ENCODE measurements at regions not wholly inside any gene's neighbourhood (a gene's known extent, or its start where the extent isn't known, plus 50 kb on each side); places are given as distances from the start of the nearest gene placed in this dataset.
"Not testable (repeated sequence)": the region's sequence is repeated elsewhere in the genome, so short reads cannot be mapped to it uniquely, and the experiment has no call there.

GRCh38 chr4:154907345-154908045 is 126.4 kb downstream of the RBM46 start:
- H3K27ac ChIP-seq; H3K36me3 ChIP-seq; H3K27me3 ChIP-seq; DNase-seq; H3K4me1 ChIP-seq; H3K9me3 ChIP-seq (replicated peaks); H3K4me3 ChIP-seq: not testable (repeated sequence)

DNA sequence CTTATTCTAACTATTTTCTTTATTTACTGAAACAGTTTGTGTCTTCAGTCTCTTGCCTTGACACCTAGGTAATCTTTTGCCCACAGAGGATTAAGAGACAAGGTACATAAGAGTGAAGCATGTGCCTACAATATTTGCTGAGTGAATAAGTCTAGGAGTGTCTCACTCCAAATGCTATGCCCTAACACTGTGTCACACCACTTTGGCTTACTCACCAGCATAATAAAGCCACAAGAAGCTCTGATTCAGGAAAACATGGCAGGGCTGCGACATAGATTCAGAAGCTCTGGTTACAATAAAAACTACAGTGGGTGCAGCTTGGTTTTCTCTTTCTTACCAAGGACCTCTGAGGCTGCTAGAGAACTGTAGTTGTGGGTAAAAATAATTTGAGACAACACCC is 127.1 kb downstream of the RBM46 start:
- Histone ChIP-seq H3K9me3 (replicated peaks) (no peaks in the 10 kb centered on the region), H3K4me1 (no peaks in the 10 kb centered on the region), H3K27me3 (no peaks in the 10 kb centered on the region), H3K36me3 (no peaks in the 10 kb centered on the region), H3K27ac (no peak overlapping the region), H3K4me3 (no peak overlapping the region)
- no peak for DNase-seq

GRCh38 chr4:154911097-154911496 is 130.0 kb downstream of the RBM46 start:
- DNase-seq, result no peak
- no peaks in the 10 kb centered on the region for H3K36me3 ChIP-seq
- H3K4me3 ChIP-seq, result no peak overlapping the region
- H3K27ac ChIP-seq, result no peak overlapping the region
- no peaks in the 10 kb centered on the region for H3K9me3 ChIP-seq (replicated peaks)
- no peaks in the 10 kb centered on the region for H3K4me1 ChIP-seq
- no peaks in the 10 kb centered on the region for H3K27me3 ChIP-seq

DNA sequence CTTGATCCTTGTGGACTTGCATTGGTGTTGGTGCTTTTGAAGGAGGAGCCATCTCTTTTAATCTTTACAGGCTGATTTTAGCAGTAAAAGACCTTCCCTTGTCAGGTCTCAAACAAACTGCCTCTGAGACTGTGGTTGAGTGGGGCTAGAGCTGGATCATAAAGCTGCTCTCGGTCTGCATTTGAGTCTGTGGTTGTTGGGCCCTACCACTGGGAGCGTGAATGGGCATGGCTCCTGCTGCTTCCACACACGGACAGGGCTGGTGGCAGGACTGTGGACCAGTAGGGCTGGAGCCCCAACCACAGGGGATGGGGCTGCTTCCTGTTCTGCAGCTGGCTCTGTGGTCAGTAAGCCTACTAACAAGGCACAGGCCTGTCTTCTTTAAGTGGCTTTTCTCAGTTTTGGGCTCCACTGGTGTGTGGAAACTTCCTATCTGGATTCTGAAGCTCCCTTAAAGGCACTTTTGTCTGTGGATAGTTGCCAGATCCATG is 130.6 kb downstream of the RBM46 start:
- peak in 1 of 2 experiments; percentile 1 for DNase-seq
- H3K4me3 ChIP-seq, result no peak overlapping the region
- H3K9me3 ChIP-seq (replicated peaks), result no peaks in the 10 kb centered on the region
- H3K4me1 ChIP-seq, result no peaks in the 10 kb centered on the region
- no peak overlapping the region for H3K27ac ChIP-seq
- H3K36me3 ChIP-seq, result no peaks in the 10 kb centered on the region
- no peaks in the 10 kb centered on the region for H3K27me3 ChIP-seq

GRCh38 chr4:154916068-154916467 is 135.0 kb downstream of the RBM46 start:
- Histone ChIP-seq H3K4me1 (no peaks in the 10 kb centered on the region), H3K27me3 (no peaks in the 10 kb centered on the region), H3K4me3 (no peak overlapping the region), H3K36me3 (no peaks in the 10 kb centered on the region), H3K27ac (no peak overlapping the region), H3K9me3 (replicated peaks) (no peaks in the 10 kb centered on the region)
- no peak for DNase-seq

DNA sequence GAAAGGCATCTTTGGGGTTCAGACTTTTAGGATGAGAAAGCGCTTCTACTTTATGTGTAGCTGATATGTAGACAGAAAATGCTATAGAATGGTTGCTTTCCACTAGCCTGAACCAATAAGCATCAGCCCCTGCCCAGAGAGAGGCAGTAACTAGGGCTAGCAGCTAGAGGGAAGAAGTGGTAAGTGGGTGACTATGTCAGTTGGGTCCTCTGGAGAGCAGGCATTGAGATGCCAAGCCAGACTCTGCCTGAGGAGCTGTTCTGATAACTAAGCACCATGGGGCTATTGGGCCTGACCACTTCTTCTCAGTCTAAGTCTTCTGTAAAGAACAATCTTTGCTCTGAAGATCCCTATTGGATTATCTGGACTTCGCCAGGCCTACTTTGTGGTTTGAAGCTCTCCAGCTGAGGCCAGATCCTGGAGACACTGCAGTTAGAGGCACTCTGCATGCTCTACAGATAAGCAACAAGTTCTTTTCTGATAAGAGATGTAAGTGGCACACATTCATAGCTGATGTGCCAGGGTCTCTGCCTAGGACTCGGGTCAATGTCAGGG is 146.1 kb downstream of the RBM46 start:
- no peaks in the 10 kb centered on the region for H3K4me1 ChIP-seq

DNA sequence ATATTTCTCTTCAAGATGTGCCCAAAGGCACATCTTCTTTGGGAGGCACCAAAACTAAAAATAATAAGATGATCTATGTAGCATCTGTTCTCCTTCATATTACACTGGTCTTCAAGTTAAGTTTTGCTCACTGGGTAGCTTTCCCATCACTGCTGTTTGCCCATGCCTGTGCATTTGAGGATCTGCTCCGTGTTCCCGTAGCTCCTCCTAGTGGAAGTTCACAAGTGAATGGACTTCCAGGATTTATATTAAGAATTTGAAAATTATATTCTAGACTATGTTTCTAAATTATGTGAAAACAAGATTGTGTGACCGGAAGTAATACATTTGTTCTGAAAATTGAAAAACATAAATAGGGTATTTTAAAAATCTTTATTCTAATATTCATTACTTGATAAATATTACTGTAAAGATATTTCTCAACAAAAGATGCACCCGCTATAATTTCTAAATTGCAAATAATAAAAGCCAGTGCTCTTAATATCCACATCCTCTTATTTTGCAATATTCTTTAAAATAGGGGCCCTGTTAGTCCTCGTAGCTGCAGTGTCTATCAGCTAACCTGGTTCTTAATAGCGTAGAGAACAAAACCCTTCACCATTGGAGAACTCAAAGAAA is 147.7 kb downstream of the RBM46 start:
- H3K4me3 ChIP-seq, result no peak overlapping the region
- no peaks in the 10 kb centered on the region for H3K9me3 ChIP-seq (replicated peaks)
- no peaks in the 10 kb centered on the region for H3K27me3 ChIP-seq
- no peaks in the 10 kb centered on the region for H3K36me3 ChIP-seq
- H3K27ac ChIP-seq, result no peak overlapping the region
- peak in 1 of 2 experiments; percentile 11 for DNase-seq
- no peaks in the 10 kb centered on the region for H3K4me1 ChIP-seq

More for the DNA sequence above, 146.1 kb downstream of the RBM46 start:
- no peak overlapping the region for H3K4me3 ChIP-seq
- no peak overlapping the region for H3K27ac ChIP-seq
- H3K27me3 ChIP-seq, result no peaks in the 10 kb centered on the region
- no peaks in the 10 kb centered on the region for H3K36me3 ChIP-seq
- no peak for DNase-seq
- no peaks in the 10 kb centered on the region for H3K9me3 ChIP-seq (replicated peaks)

DNA sequence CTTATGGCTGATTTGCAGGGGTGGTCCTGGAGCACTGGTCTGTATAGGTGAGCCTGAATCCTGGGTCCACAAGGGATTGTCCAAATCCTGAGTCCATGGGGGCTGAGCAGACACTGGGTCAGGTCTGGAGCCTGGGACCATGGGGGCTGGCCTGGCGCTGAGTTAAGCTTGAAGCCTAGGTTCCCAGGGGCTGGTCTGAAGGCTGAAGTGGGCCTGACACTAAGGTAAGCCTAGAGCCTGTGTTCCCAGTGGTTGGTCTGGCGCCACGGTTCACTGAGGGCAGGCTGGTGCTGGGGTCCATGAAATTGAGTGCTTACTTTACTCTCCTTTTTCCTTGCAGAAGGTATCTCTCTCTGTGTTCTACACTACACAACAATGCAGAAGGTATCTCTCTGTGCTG is 155.8 kb downstream of the RBM46 start:
- no peak for DNase-seq
- no peaks in the 10 kb centered on the region for H3K36me3 ChIP-seq
- no peaks in the 10 kb centered on the region for H3K27me3 ChIP-seq
- H3K4me3 ChIP-seq, result no peak overlapping the region
- H3K27ac ChIP-seq, result no peak overlapping the region
- no peaks in the 10 kb centered on the region for H3K4me1 ChIP-seq
- H3K9me3 ChIP-seq (replicated peaks), result no peaks in the 10 kb centered on the region

GRCh38 chr4:154939851-154940250 is 158.8 kb downstream of the RBM46 start:
- no peaks in the 10 kb centered on the region for H3K27me3 ChIP-seq
- H3K9me3 ChIP-seq (replicated peaks), result no peaks in the 10 kb centered on the region
- no peaks in the 10 kb centered on the region for H3K4me1 ChIP-seq
- no peak for DNase-seq
- no peaks in the 10 kb centered on the region for H3K36me3 ChIP-seq
- no peak overlapping the region for H3K27ac ChIP-seq
- H3K4me3 ChIP-seq, result no peak overlapping the region

DNA sequence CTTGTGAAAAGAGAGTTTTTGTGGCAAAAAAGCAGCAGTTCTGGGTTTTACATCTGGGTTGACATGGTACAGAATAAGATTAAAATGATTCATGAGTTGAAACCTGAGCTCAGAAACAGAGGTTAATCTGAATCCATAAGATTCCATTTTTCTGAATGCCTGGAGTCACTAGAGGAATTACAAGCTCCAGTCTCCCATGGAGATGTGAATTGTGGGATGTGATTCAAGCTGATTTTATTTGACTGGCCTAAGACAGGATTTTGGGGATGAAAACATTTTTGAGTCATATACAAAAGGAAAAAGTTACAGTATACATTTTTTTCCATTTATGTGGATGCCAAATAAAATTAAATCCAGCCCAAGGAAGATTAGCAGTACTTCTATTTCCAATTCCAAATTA is 161.1 kb downstream of the RBM46 start:
- no peaks in the 10 kb centered on the region for H3K9me3 ChIP-seq (replicated peaks)
- no peak overlapping the region for H3K27ac ChIP-seq
- H3K36me3 ChIP-seq, result no peaks in the 10 kb centered on the region
- no peak overlapping the region for H3K4me3 ChIP-seq
- no peaks in the 10 kb centered on the region for H3K27me3 ChIP-seq
- no peak for DNase-seq
- no peaks in the 10 kb centered on the region for H3K4me1 ChIP-seq

- Histone ChIP-seq H3K36me3 (no peaks in the 10 kb centered on the region), H3K4me1 (no peaks in the 10 kb centered on the region), H3K9me3 (replicated peaks) (no peaks in the 10 kb centered on the region), H3K27ac (no peak overlapping the region), H3K4me3 (no peak overlapping the region), H3K27me3 (no peaks in the 10 kb centered on the region)
- no peak for DNase-seq
These were observed 163.9 kb downstream of the RBM46 start for GRCh38 chr4:154944996-154945395.

DNA sequence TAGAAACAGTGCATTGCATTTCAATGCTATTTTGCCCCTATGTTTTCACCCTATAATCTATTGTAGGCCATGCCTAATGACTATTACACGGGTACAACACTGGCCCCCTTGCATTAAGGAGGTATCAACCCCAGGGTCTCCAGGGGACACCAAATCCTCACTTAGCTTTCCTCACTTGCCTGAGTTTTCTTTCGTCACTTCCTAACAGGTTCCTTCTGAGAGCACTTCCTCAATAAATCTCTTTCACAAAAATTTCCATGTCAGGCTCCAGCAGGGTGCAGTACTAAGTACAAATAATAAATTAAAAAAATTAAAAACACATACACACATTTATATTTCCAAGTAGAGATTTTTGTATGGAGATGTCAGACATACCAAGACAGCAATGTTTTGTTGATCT is 165.0 kb downstream of the RBM46 start:
- Histone ChIP-seq H3K36me3 (no peaks in the 10 kb centered on the region), H3K27ac (no peak overlapping the region), H3K4me1 (no peaks in the 10 kb centered on the region), H3K9me3 (replicated peaks) (no peaks in the 10 kb centered on the region), H3K4me3 (no peak overlapping the region), H3K27me3 (no peaks in the 10 kb centered on the region)
- DNase-seq, result no peak

DNA sequence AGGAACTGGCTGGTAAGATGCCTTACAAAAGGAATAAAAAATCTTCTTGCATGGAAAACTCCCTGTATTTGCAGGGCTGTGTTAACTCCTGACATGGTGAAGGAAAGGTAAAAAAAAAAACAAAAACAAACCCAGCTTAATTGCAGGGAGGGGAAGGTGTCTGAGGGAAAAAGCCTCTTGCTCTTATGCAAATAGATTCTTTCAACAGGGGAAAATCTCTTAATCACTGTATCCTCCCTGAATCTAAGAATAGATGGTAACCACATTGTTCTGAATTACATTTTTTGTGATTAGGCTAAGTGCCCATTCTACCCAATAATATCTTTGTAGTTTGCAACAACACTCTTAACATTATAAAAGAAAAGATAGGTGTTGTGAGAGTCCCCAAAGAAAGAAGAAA is 172.6 kb downstream of the RBM46 start:
- Histone ChIP-seq H3K27me3 (no peaks in the 10 kb centered on the region), H3K9me3 (replicated peaks) (no peaks in the 10 kb centered on the region), H3K27ac (no peak overlapping the region), H3K36me3 (no peaks in the 10 kb centered on the region), H3K4me1 (no peaks in the 10 kb centered on the region), H3K4me3 (no peak overlapping the region)
- no peak for DNase-seq

- DNase-seq, result no peak
- Histone ChIP-seq H3K9me3 (replicated peaks) (no peaks in the 10 kb centered on the region), H3K4me1 (no peaks in the 10 kb centered on the region), H3K36me3 (no peaks in the 10 kb centered on the region), H3K4me3 (no peak overlapping the region), H3K27ac (no peak overlapping the region), H3K27me3 (no peaks in the 10 kb centered on the region)
These were observed 173.0 kb downstream of the RBM46 start for GRCh38 chr4:154954117-154954516.

DNA sequence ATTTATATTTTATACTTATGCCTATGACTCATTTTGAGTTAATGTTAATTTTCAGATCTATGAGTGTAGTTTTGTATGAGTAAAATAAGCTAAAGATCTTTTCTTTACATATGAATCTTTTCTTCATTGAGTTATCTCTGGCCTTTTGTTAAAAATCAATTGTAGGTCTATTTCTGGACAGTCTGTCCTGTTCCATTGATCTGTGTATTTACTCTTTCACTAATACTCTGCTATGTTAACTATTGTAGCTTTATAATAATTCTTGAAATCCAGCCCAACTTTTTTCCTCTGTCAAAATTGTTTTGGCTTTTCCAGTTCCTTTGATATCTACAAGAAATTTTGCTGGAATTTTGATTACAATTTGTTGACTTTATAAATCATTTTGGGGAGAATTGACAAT is 177.0 kb downstream of the RBM46 start:
- Histone ChIP-seq H3K4me3 (no peak overlapping the region), H3K27ac (no peak overlapping the region), H3K9me3 (replicated peaks) (no peaks in the 10 kb centered on the region), H3K27me3 (no peaks in the 10 kb centered on the region), H3K4me1 (no peaks in the 10 kb centered on the region), H3K36me3 (no peaks in the 10 kb centered on the region)
- no peak for DNase-seq

Measured in SJCRH30 (cell line).